ENCODE measurements at regions not wholly inside any gene's neighbourhood (a gene's known extent, or its start where the extent isn't known, plus 50 kb on each side); places are given as distances from the start of the nearest gene placed in this dataset.

DNA sequence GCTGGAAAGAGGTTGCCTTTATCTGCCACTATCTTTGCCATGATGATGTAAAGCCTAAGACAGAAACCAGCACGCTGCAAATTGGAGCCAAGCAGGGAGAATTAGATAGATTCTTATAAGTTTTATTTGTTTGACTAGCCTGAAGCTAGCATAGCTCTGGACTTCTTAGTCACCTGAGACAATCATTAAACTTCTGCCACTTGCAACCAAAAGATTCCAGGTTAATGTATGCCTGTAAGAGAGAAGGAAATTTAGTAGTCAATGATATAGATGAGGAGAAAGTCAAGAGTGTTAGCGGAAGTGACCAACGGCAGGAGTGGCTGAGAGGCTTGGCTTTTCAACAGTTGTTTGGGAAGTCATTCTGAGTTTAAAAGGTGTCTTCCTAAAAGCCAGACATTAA lies 1106.6 kb downstream of the VRK1 start:
- TF ChIP-seq MYC (IDR thresholded peaks at IDR 0.05; ENCODE audit: low read depth, low read length): no peak
- TF ChIP-seq, protein P1, sequence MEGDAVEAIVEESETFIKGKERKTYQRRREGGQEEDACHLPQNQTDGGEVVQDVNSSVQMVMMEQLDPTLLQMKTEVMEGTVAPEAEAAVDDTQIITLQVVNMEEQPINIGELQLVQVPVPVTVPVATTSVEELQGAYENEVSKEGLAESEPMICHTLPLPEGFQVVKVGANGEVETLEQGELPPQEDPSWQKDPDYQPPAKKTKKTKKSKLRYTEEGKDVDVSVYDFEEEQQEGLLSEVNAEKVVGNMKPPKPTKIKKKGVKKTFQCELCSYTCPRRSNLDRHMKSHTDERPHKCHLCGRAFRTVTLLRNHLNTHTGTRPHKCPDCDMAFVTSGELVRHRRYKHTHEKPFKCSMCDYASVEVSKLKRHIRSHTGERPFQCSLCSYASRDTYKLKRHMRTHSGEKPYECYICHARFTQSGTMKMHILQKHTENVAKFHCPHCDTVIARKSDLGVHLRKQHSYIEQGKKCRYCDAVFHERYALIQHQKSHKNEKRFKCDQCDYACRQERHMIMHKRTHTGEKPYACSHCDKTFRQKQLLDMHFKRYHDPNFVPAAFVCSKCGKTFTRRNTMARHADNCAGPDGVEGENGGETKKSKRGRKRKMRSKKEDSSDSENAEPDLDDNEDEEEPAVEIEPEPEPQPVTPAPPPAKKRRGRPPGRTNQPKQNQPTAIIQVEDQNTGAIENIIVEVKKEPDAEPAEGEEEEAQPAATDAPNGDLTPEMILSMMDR (IDR thresholded peaks at IDR 0.05; ENCODE audit: low read depth, low read length): no peak
- TF ChIP-seq, protein P2, sequence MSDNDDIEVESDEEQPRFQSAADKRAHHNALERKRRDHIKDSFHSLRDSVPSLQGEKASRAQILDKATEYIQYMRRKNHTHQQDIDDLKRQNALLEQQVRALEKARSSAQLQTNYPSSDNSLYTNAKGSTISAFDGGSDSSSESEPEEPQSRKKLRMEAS (IDR thresholded peaks at IDR 0.05; ENCODE audit: low read depth, low read length): no peak
- TF ChIP-seq POLR2A (IDR thresholded peaks at IDR 0.05; ENCODE audit: extremely low read depth, insufficient read length): no peak
- H3K4me3 ChIP-seq (ENCODE audit: low read depth, low read length): no peak overlapping the region
- DNase-seq (ENCODE audit: low read depth): no peak

DNA sequence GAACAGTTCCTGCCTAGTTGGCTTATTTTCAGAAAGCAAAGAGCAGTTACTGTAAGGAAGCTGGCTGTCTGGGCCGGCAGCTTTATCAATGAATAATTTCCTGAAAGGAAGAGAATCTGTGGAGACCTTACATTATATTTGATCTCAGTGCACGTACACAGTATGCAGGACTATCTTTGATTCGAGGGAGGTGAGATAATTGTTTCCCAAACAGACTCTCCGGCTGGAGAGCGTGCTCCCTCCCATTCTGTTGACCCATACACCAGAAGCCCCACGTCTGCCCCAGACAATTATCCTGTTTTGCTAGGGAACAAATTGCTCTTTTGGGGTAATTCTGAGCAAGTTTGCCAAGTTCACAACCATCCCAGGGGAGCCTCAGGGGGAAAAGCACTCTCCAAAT lies 1115.0 kb downstream of the VRK1 start:
- no peak for DNase-seq (ENCODE audit: low read depth)
- H3K4me3 ChIP-seq (ENCODE audit: low read depth, low read length): no peak overlapping the region
- TF ChIP-seq, protein P1 (IDR thresholded peaks at IDR 0.05; ENCODE audit: low read depth, low read length): no peak
- TF ChIP-seq POLR2A (IDR thresholded peaks at IDR 0.05; ENCODE audit: extremely low read depth, insufficient read length) (no peak), MYC (IDR thresholded peaks at IDR 0.05; ENCODE audit: low read depth, low read length) (no peak)
- TF ChIP-seq, protein P2 (IDR thresholded peaks at IDR 0.05; ENCODE audit: low read depth, low read length): no peak

DNA sequence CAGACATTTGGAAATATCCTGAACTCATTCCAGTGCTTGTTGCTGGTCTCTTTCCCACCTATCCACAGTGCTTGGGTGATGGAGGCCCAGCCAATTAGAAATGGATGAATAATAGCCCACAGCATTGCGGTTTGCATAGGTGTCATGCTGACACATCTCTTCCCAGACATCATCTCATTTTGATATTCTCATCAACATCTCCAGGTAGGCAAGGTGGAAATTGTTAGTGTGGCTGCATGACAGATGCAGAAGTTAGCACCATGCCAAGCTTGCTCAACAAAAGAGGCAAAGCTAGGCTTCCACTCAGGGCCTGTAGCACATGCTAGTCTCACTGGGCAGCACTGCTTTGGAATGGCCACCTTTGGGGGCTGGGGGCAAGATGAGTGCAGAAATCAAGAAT lies 1118.9 kb downstream of the VRK1 start:
- H3K4me3 ChIP-seq (ENCODE audit: low read depth, low read length): no peak overlapping the region
- TF ChIP-seq, protein P1 (IDR thresholded peaks at IDR 0.05; ENCODE audit: low read depth, low read length): no peak
- DNase-seq (ENCODE audit: low read depth): no peak

DNA sequence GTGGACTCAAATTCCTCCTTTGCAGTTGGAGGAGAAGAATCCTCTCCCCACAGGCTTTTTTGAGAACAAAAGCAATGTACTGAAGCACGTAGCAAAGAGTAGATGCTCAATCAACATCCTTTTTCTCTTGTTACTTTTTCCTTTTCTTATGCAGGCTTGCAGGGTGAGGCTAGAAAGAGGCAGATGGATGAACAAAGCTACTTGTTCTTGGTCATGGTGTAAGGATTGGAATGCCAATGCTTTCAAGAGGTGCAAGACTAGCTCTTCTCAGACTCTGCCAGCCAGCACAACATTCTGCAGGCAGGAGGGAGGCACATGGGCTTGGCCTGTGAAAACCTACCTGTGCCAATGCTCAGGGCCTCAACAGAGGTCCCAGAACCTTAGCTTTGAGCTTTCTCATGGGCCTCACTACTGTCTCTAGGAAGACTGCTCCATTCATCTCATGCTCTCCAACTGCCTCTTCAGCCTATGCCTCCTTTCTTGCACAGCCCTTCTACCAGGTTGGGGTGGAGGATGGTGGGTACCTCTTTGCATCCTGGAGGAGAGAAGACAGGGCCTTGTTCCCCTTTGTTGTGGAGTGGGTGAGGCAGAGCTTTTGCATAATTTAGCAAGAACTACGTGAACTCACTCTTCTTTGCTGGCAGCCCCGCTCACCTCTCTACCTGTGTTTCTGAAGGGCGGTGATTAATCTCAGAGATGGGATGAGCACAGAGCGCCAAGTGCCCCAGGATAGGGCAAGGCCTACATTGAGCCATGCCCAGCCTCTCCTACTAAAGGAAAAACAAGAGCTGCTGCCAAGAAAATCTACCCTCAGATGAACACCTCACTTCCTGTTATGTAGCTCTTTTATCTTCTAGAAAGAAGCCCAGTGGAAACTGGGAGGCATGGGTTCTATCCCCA lies 1119.7 kb downstream of the VRK1 start:
- no peak overlapping the region for H3K4me3 ChIP-seq (ENCODE audit: low read depth, low read length)
- DNase-seq (ENCODE audit: low read depth): no peak
- TF ChIP-seq, protein P1 (IDR thresholded peaks at IDR 0.05; ENCODE audit: low read depth, low read length): no peak
- no peak for TF ChIP-seq MYC (IDR thresholded peaks at IDR 0.05; ENCODE audit: low read depth, low read length)

DNA sequence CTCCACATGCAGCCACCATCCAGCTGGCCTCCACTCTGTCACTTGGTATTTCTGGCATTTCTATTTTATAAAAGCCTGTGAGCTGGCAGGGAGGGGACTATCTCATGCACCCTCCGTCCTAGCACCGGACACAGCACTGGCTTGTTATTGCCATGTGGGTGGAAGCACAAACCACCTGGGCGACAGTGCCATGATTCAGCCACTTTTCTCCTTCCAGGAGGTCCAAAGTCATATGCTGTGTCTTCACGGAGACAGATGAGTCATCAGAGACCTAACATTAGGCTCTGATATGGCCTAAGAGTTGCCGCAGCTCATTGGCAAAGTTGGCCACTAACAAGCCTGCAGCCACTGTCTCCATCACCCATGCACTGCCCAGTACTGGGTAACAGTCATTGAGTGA lies 1123.0 kb downstream of the VRK1 start:
- no peak for DNase-seq (ENCODE audit: low read depth)
- TF ChIP-seq, protein P2 (IDR thresholded peaks at IDR 0.05; ENCODE audit: low read depth, low read length): no peak
- TF ChIP-seq POLR2A (IDR thresholded peaks at IDR 0.05; ENCODE audit: extremely low read depth, insufficient read length): no peak
- TF ChIP-seq, protein P1 (IDR thresholded peaks at IDR 0.05; ENCODE audit: low read depth, low read length): no peak
- TF ChIP-seq MYC (IDR thresholded peaks at IDR 0.05; ENCODE audit: low read depth, low read length): no peak
- no peak overlapping the region for H3K4me3 ChIP-seq (ENCODE audit: low read depth, low read length)

DNA sequence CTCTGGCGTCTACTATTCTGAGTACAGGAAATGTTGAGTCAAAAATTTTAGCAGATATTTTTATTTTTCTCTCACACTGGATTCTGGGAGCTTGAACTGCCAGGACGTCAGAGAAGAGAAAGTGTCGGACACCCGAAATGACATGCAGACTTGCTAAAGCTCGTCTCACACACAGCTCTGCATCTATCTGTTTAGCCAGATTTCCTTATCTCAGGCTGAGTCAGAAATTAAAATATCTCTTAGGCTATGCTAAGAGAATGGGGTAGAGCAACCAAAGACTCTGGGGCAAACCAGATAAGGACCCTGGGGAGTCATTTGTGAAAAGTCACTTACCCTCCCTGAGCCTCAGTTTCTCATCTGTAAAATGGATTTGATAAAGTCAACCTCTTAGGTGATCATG lies 1124.1 kb downstream of the VRK1 start:
- no peak for TF ChIP-seq MYC (IDR thresholded peaks at IDR 0.05; ENCODE audit: low read depth, low read length)
- TF ChIP-seq, protein P2 (IDR thresholded peaks at IDR 0.05; ENCODE audit: low read depth, low read length): no peak
- TF ChIP-seq, protein P1 (IDR thresholded peaks at IDR 0.05; ENCODE audit: low read depth, low read length): no peak
- no peak for TF ChIP-seq POLR2A (IDR thresholded peaks at IDR 0.05; ENCODE audit: extremely low read depth, insufficient read length)
- no peak overlapping the region for H3K4me3 ChIP-seq (ENCODE audit: low read depth, low read length)
- DNase-seq (ENCODE audit: low read depth): no peak

All from NB4 (cell line).